Right lobe of liver (tissue), 6 donors: ENCODE measurements at regions not wholly inside any gene's neighbourhood (a gene's known extent, or its start where the extent isn't known, plus 50 kb on each side); places are given as distances from the start of the nearest gene placed in this dataset.

ENCODE experiments used
- ATAC-seq, 4 donors: fragments of 200-7000 bp; cut with Tn5 transposase; one replicate each; pipeline ENCODE4 v1.9.1; 2020; ENCODE audit warnings: mild to moderate bottlenecking in 4 of 4, moderate library complexity in 4 of 4
- DNase-seq, 3 donors: peaks; one replicate each; pipeline ENCODE4 v3.0.0-alpha.2; 2020
- H3K27ac ChIP-seq, 3 donors: fragments of 200-600 bp; one replicate each; pipeline ENCODE4 v1.8.0; 2022
- H3K27me3 ChIP-seq, 2 donors: fragments of 200-600 bp; one replicate each; pipeline ENCODE4 v1.8.0; 2022
- H3K36me3 ChIP-seq, 4 donors: fragments of 200-600 bp; sonication (generic) in 1 of 4; one replicate each; pipeline versions ENCODE4 v1.5.1 to v1.8.0; 2017 to 2022; ENCODE audit warnings: control low read depth in 1 of 4
- H3K4me1 ChIP-seq, 4 donors: fragments of 200-600 bp; sonication (generic) in 1 of 4; one replicate each; pipeline versions ENCODE4 v1.5.1 to v1.8.0; 2017 to 2022; ENCODE audit warnings: control low read depth in 1 of 4
- H3K4me3 ChIP-seq, 3 donors: fragments of 200-600 bp; one replicate each; pipeline ENCODE4 v1.8.0; 2022
- H3K9me3 ChIP-seq, 4 donors: fragments of 200-600 bp; sonication (generic) in 1 of 4; one replicate each; pipeline versions ENCODE4 v1.5.1 to v1.8.0; 2017 to 2022; ENCODE audit warnings: control low read depth in 1 of 4
- POLR2A ChIP-seq: fragments of 450-650 bp; IDR thresholded peaks from one replicate; pipeline ENCODE4 v1.6.1; 2017; ENCODE audit warnings: antibody characterized with exemption, mild to moderate bottlenecking
- WGBS: methylation state at CpG from one replicate; pipeline ENCODE4 v1.1.6; 2018; ENCODE audit warnings: low coverage, low lambda C conversion rate; ENCODE audit not compliant: insufficient coverage; ENCODE audit errors: missing lambda C conversion rate; 5-methylcytosine and 5-hydroxymethylcytosine counted together
- intact Hi-C, 2 donors: fragments of 100-400 bp; cut with DNase I; formaldehyde crosslinking; loops; one replicate each; pipeline versions ENCODE4 v1.11.2 to v1.14.1; 2022
- TF ChIP-seq, protein P1 (sequence below), 4 donors: fragments of 200-600 bp in 3 of 4; fragments of 450-650 bp in 1 of 4; IDR thresholded peaks; one replicate each; pipeline versions ENCODE4 v1.5.1 to v1.8.0; 2016 to 2022; ENCODE audit warnings: antibody characterized with exemption in 4 of 4, mild to moderate bottlenecking in 2 of 4
- donor health status: DM: no; HTN: yes; CAD: no.
- donor health status: DM: no; HTN: no; CAD: no.
- donor health status: DM: no; HTN: no; CAD: no.
- donor health status: DM: no; HTN: yes; CAD: no.
- donor health status: DM: no; HTN: yes; CAD: no.

DNA sequence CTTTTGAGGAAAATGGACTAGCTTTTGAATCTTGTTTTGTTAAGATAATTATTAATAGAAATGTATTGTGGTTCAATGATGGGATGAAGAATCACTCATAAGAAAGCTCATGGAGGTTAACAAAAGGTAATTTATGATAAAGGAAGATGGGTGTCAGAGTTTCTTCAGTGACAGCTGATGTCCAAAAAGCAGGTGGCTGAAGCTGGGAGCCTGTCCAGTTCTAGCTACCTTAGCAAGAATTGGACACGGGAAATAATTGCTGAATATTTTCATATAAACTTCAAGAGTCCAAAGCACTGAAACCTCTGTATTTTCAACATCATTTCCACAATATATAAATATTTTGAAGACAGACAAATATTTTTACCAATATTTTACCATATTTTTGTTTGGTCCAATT is 1505.8 kb upstream of the SLC39A10 start:
- no peaks in the 10 kb centered on the region for H3K36me3 ChIP-seq
- no peak overlapping the region for H3K4me3 ChIP-seq
- ATAC-seq (no peak), DNase-seq (no peak)
- TF ChIP-seq, protein P1, sequence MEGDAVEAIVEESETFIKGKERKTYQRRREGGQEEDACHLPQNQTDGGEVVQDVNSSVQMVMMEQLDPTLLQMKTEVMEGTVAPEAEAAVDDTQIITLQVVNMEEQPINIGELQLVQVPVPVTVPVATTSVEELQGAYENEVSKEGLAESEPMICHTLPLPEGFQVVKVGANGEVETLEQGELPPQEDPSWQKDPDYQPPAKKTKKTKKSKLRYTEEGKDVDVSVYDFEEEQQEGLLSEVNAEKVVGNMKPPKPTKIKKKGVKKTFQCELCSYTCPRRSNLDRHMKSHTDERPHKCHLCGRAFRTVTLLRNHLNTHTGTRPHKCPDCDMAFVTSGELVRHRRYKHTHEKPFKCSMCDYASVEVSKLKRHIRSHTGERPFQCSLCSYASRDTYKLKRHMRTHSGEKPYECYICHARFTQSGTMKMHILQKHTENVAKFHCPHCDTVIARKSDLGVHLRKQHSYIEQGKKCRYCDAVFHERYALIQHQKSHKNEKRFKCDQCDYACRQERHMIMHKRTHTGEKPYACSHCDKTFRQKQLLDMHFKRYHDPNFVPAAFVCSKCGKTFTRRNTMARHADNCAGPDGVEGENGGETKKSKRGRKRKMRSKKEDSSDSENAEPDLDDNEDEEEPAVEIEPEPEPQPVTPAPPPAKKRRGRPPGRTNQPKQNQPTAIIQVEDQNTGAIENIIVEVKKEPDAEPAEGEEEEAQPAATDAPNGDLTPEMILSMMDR (IDR thresholded peaks at IDR 0.05), result no peak
- no peaks in the 10 kb centered on the region for H3K4me1 ChIP-seq
- H3K27me3 ChIP-seq, result no peaks in the 10 kb centered on the region
- no peak overlapping the region for H3K27ac ChIP-seq
- intact Hi-C loops, result no loop called here
- H3K9me3 ChIP-seq, result no peaks in the 10 kb centered on the region
- 63% methylated on average over 1 of the region's 1 CpG for WGBS

DNA sequence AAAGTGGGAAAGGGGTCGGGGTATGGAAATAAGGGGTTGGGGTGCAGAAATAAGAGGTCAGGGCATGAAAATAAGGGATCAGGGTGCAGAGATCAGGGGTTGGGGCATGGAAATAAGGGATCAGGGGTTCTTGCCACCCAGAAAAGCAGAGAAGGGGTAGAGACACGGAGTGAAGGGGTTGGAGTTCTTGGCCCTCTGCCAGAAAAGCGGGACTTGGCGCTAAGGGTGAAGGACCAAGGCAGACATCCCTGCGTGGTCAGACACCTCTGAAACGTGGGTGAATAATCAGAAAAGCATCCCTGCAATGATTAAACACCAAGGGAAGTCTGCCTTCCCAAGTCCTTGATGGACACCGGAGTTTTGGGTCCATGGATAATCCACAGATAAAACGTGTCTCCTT is 1521.6 kb upstream of the SLC39A10 start:
- TF ChIP-seq POLR2A, result no peak
- TF ChIP-seq, protein P1 (IDR thresholded peaks at IDR 0.05), result no peak

DNA sequence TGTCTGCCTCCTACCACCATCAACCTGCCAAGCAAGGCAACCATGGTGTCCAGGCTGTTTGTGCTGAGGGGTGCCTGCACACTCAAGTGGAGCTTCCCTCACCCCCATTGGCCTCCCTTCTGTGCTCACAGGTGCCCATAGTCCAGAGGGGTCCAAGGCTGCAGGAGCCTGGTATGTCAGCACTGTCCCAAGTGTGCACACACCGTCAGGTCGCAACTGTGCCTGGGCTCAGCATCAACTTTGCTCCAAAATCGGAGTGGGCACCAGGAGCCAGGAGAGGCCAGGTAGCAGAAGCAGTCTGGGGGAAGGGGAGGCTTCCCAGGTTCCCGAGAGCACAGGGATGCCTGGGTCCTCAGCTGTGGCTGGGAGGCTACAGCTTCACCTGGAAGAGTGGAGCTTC is 1528.2 kb upstream of the SLC39A10 start:
- no peak overlapping the region for H3K27ac ChIP-seq
- DNase-seq (no peak), ATAC-seq (peak in 1 of 4 donors; percentile 31)
- no peak overlapping the region for H3K4me3 ChIP-seq
- TF ChIP-seq, protein P1 (IDR thresholded peaks at IDR 0.05), result no peak
- TF ChIP-seq POLR2A, result no peak
- no peaks in the 10 kb centered on the region for H3K4me1 ChIP-seq
- no peaks in the 10 kb centered on the region for H3K36me3 ChIP-seq
- WGBS, result 100% methylated on average over 2 of the region's 4 CpGs
- no peaks in the 10 kb centered on the region for H3K27me3 ChIP-seq
- intact Hi-C loops, result no loop called here
- H3K9me3 ChIP-seq, result no peaks in the 10 kb centered on the region

More for the DNA sequence above, 1521.6 kb upstream of the SLC39A10 start:
- Histone ChIP-seq H3K36me3 (no peaks in the 10 kb centered on the region), H3K4me3 (no peak overlapping the region), H3K9me3 (no peaks in the 10 kb centered on the region), H3K27me3 (no peaks in the 10 kb centered on the region), H3K27ac (no peak overlapping the region), H3K4me1 (no peaks in the 10 kb centered on the region)
- no peak for DNase-seq
- no peak for ATAC-seq
- intact Hi-C loops, result no loop called here
- 55% methylated on average over 8 of the region's 8 CpGs for WGBS

DNA sequence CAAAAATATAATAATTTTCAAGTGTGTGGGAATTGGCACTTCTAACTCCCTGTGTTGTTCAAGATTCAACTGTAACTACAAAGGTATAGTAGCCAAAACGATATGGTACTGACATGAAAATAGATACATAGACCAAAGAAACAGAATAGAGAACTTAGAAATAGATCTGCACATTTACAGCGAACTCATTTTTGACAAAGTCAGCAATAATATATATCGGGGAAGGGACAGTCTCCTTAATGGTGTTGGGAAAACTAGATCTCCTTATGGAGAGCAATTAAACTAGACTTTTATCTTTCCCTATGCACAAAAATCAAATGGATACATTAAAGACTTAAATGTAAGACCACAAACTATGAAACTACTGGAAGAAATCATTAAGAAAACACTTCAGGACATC is 1530.6 kb upstream of the SLC39A10 start:
- intact Hi-C loops, result no loop called here
- H3K27me3 ChIP-seq, result no peaks in the 10 kb centered on the region
- TF ChIP-seq, protein P1 (IDR thresholded peaks at IDR 0.05), result no peak
- TF ChIP-seq POLR2A, result no peak
- 59% methylated on average over 3 of the region's 3 CpGs for WGBS
- DNase-seq (no peak), ATAC-seq (no peak)
- H3K4me3 ChIP-seq, result no peak overlapping the region
- no peak overlapping the region for H3K27ac ChIP-seq
- no peaks in the 10 kb centered on the region for H3K4me1 ChIP-seq
- H3K9me3 ChIP-seq, result no peaks in the 10 kb centered on the region
- H3K36me3 ChIP-seq, result no peaks in the 10 kb centered on the region

- intact Hi-C loops, result no loop called here
- DNase-seq, result no peak
- Histone ChIP-seq H3K4me3 (no peak overlapping the region), H3K4me1 (no peaks in the 10 kb centered on the region), H3K27me3 (no peaks in the 10 kb centered on the region), H3K9me3 (no peaks in the 10 kb centered on the region), H3K36me3 (no peaks in the 10 kb centered on the region), H3K27ac (no peak overlapping the region)
- TF ChIP-seq, protein P1 (IDR thresholded peaks at IDR 0.05), result no peak
- no peak for TF ChIP-seq POLR2A
- ATAC-seq, result no peak
- 57% methylated on average over 3 of the region's 3 CpGs for WGBS
Measured at GRCh38 chr2:194116861-194117260, 1540.2 kb upstream of the SLC39A10 start.
